Endodermal cell (in vitro differentiated cells): ENCODE measurements at regions not wholly inside any gene's neighbourhood (a gene's known extent, or its start where the extent isn't known, plus 50 kb on each side); places are given as distances from the start of the nearest gene placed in this dataset.

Experiments used
- DNase-seq: peaks from one replicate; pipeline ENCODE4 v3.0.0-alpha.2; 2017
- H3K27ac ChIP-seq: 2 replicates; pipeline ENCODE4 v1.5.1; 2013; ENCODE audit warnings: mild to moderate bottlenecking, low read depth, low read length, moderate library complexity
- H3K27me3 ChIP-seq: 2 replicates; pipeline ENCODE4 v1.6.1; 2013; ENCODE audit warnings: mild to moderate bottlenecking, low read length, moderate library complexity; ENCODE audit not compliant: insufficient read depth, control insufficient read depth, poor library complexity, severe bottlenecking
- H3K36me3 ChIP-seq: 2 replicates; pipeline ENCODE4 v1.7.0; 2013; ENCODE audit warnings: mild to moderate bottlenecking, low read length, moderate library complexity; ENCODE audit not compliant: control insufficient read depth, insufficient read depth
- H3K4me1 ChIP-seq: one replicate; pipeline ENCODE4 v1.7.0; 2013; ENCODE audit warnings: low read length; ENCODE audit not compliant: control insufficient read depth, insufficient read depth
- H3K4me3 ChIP-seq: 2 replicates; pipeline ENCODE4 v1.5.1; 2013; ENCODE audit warnings: mild to moderate bottlenecking, low read length, moderate library complexity
- H3K9ac ChIP-seq: 2 replicates; pipeline ENCODE4 v1.6.1; 2013; ENCODE audit warnings: mild to moderate bottlenecking, low read length, moderate library complexity; ENCODE audit not compliant: poor library complexity, severe bottlenecking; ENCODE audit errors: extremely low read depth
- H3K9me3 ChIP-seq: 2 replicates; pipeline ENCODE4 v1.6.1; 2013; ENCODE audit warnings: mild to moderate bottlenecking, low read length, moderate library complexity; ENCODE audit not compliant: control insufficient read depth
- H3K27ac Mint-ChIP-seq: 2 replicates; pipeline ENCODE4 v1.8.0; 2020; ENCODE audit warnings: mixed read lengths
- H3K27me3 Mint-ChIP-seq: 2 replicates; pipeline ENCODE4 v1.8.0; 2021; ENCODE audit warnings: mild to moderate bottlenecking, mixed read lengths; ENCODE audit not compliant: insufficient read depth
- H3K36me3 Mint-ChIP-seq: 2 replicates; pipeline ENCODE4 v1.8.0; 2020; ENCODE audit warnings: low read depth, mixed read lengths
- H3K4me1 Mint-ChIP-seq: 2 replicates; pipeline ENCODE4 v1.8.0; 2020; ENCODE audit warnings: mixed read lengths
- H3K4me3 Mint-ChIP-seq: 2 replicates; pipeline ENCODE4 v1.8.0; 2020; ENCODE audit warnings: mild to moderate bottlenecking, moderate library complexity, mixed read lengths
- H3K9me3 Mint-ChIP-seq: 2 replicates; pipeline ENCODE4 v1.8.0; 2020; ENCODE audit warnings: mild to moderate bottlenecking, mixed read lengths
- CTCF ChIP-seq: fragments of 200-600 bp; sonication (generic); conservative IDR thresholded peaks from 2 replicates; pipeline ENCODE4 v1.5.0; 2021; ENCODE audit warnings: antibody characterized with exemption, mild to moderate bottlenecking
- whole genome bisulfite sequencing, 2 experiments: methylation state at CpG; one replicate each; pipeline versions ENCODE4 v1.1.5 to v1.1.7; 2013; ENCODE audit warnings: missing lambda C conversion rate in 2 of 2, mixed read lengths in 1 of 2; ENCODE audit not compliant: insufficient coverage in 1 of 2, insufficient read length in 1 of 2; 5-methylcytosine and 5-hydroxymethylcytosine counted together

GRCh38 chr6:134850721-134851305, 99.1 kb downstream of the ALDH8A1 start:
- no peak overlapping the region for H3K27ac Mint-ChIP-seq
- H3K27ac ChIP-seq = no peak overlapping the region

DNA sequence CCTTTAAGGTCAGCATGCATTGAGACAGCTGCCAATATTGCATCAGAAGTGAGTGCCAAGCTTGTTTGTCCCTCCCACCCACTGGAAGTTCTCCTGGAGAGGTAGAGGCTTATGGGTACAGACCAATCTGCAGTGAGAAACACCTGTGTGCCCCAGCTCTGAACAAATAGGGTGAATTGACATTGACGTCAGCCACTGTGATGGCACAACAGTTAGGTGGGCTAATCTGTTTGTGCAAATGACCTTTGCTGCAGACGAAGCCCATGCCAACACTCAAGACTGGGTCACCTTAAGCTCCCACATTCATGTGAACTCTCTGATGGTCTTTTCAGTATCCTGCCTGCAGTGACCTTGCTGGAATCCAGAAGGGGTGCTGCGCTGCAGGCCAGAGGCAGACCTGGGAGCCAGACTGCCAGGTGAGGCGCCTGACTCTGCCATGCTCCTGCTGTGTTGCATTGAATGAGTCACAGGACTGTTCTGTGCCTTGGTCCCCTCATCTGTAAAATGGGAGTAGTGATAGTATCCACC, 99.9 kb downstream of the ALDH8A1 start:
- no peaks in the 10 kb centered on the region for H3K27me3 Mint-ChIP-seq
- no peak overlapping the region for H3K4me3 Mint-ChIP-seq
- no peaks in the 10 kb centered on the region for H3K9me3 ChIP-seq
- H3K36me3 Mint-ChIP-seq = no peaks in the 10 kb centered on the region
- H3K4me1 Mint-ChIP-seq = no peaks in the 10 kb centered on the region
- no peak overlapping the region for H3K27ac ChIP-seq
- no peak for TF ChIP-seq CTCF
- no peak overlapping the region for H3K27ac Mint-ChIP-seq
- no peaks in the 10 kb centered on the region for H3K4me1 ChIP-seq
- whole genome bisulfite sequencing, 2 experiments = 85 to 94% methylated on average over 2 to 4 of the region's 4 CpGs
- no peak overlapping the region for H3K4me3 ChIP-seq
- no peaks in the 10 kb centered on the region for H3K27me3 ChIP-seq
- H3K9me3 Mint-ChIP-seq = no peaks in the 10 kb centered on the region
- H3K9ac ChIP-seq = no peak overlapping the region
- no peaks in the 10 kb centered on the region for H3K36me3 ChIP-seq
- no peak for DNase-seq

More at GRCh38 chr6:134850721-134851305, 99.1 kb downstream of the ALDH8A1 start:
- no peaks in the 10 kb centered on the region for H3K36me3 Mint-ChIP-seq
- Histone ChIP-seq H3K9ac (no peak overlapping the region), H3K27me3 (no peaks in the 10 kb centered on the region), H3K36me3 (no peaks in the 10 kb centered on the region), H3K9me3 (no peaks in the 10 kb centered on the region), H3K4me3 (no peak overlapping the region), H3K4me1 (no peaks in the 10 kb centered on the region)
- no peaks in the 10 kb centered on the region for H3K27me3 Mint-ChIP-seq
- no peak overlapping the region for H3K4me3 Mint-ChIP-seq
- no peaks in the 10 kb centered on the region for H3K4me1 Mint-ChIP-seq
- DNase-seq = no peak
- TF ChIP-seq CTCF = no peak
- no peaks in the 10 kb centered on the region for H3K9me3 Mint-ChIP-seq
- WGBS, 2 experiments = 56 to 69% methylated on average over 11 of the region's 11 CpGs

- Mint-ChIP-seq H3K27me3 (no peaks in the 10 kb centered on the region), H3K4me1 (no peaks in the 10 kb centered on the region), H3K9me3 (no peaks in the 10 kb centered on the region), H3K27ac (no peak overlapping the region), H3K36me3 (no peaks in the 10 kb centered on the region), H3K4me3 (no peak overlapping the region)
- TF ChIP-seq CTCF = no peak
- 89 to 94% methylated on average over 4 to 6 of the region's 6 CpGs for WGBS, 2 experiments
- H3K4me1 ChIP-seq = no peaks in the 10 kb centered on the region
- no peak overlapping the region for H3K9ac ChIP-seq
- H3K9me3 ChIP-seq = no peaks in the 10 kb centered on the region
- no peaks in the 10 kb centered on the region for H3K36me3 ChIP-seq
- H3K27me3 ChIP-seq = no peaks in the 10 kb centered on the region
- no peak overlapping the region for H3K27ac ChIP-seq
- DNase-seq = no peak
- H3K4me3 ChIP-seq = no peak overlapping the region
Measured at GRCh38 chr6:134848076-134848475, 101.8 kb downstream of the ALDH8A1 start.
